ENCODE measurements at regions not wholly inside any gene's neighbourhood (a gene's known extent, or its start where the extent isn't known, plus 50 kb on each side); places are given as distances from the start of the nearest gene placed in this dataset.

GRCh38 chr13:99666146-99666805 lies 165.0 kb downstream of the TM9SF2 start:
- ChIA-PET POLR2A (no interaction called here), CTCF (no interaction called here)
- H3K4me3 Mint-ChIP-seq: no peak overlapping the region
- H3K9me3 Mint-ChIP-seq: no peaks in the 10 kb centered on the region
- H3K27me3 Mint-ChIP-seq (ENCODE audit: low read depth): no peaks in the 10 kb centered on the region; the same call in 1 of the 2 replicates
- no peak for TF ChIP-seq ZNF512 (CRISPR knock-in tag; IDR thresholded peaks at IDR 0.05; ENCODE audit: borderline replicate concordance)
- TF ChIP-seq STAT6 (CRISPR knock-in tag; conservative IDR thresholded peaks at IDR 0.05; ENCODE audit: low read depth): no peak
- TF ChIP-seq E2F4 (CRISPR knock-in tag; IDR thresholded peaks at IDR 0.05; ENCODE audit: borderline replicate concordance, low read depth): no peak
- TF ChIP-seq IRF1 (CRISPR knock-in tag; IDR thresholded peaks at IDR 0.05): no peak
- no peak for TF ChIP-seq SMAD4 (CRISPR knock-in tag; IDR thresholded peaks at IDR 0.05)
- no peak for TF ChIP-seq SOX15 (CRISPR knock-in tag; IDR thresholded peaks at IDR 0.05)
- no peak for TF ChIP-seq EMX1 (CRISPR knock-in tag; IDR thresholded peaks at IDR 0.05)
- TF ChIP-seq FOXJ3 (CRISPR knock-in tag; IDR thresholded peaks at IDR 0.05; ENCODE audit: borderline replicate concordance): no peak
- TF ChIP-seq NR1H2 (CRISPR knock-in tag; IDR thresholded peaks at IDR 0.05): no peak
- TF ChIP-seq HMGXB4 (CRISPR knock-in tag; IDR thresholded peaks at IDR 0.05): no peak
- no peak for TF ChIP-seq ZNF232 (CRISPR knock-in tag; IDR thresholded peaks at IDR 0.05)
- no peak for TF ChIP-seq CDX4 (CRISPR knock-in tag; IDR thresholded peaks at IDR 0.05; ENCODE audit: borderline replicate concordance)
- no peak for TF ChIP-seq ZNF671 (CRISPR knock-in tag; IDR thresholded peaks at IDR 0.05)
- peaks cover 61% of the 10 kb centered on the region for H3K4me1 Mint-ChIP-seq
- H3K36me3 Mint-ChIP-seq: no peaks in the 10 kb centered on the region
- H3K27ac Mint-ChIP-seq: no peak overlapping the region
- DNase-seq (ENCODE audit: low spot score) (no peak), ATAC-seq (no peak)

- no peak for DNase-seq (ENCODE audit: low spot score)
- Mint-ChIP-seq H3K36me3 (no peaks in the 10 kb centered on the region), H3K9me3 (no peaks in the 10 kb centered on the region), H3K27me3 (ENCODE audit: low read depth) (no peaks in the 10 kb centered on the region; the same call in 1 of the 2 replicates), H3K27ac (no peak overlapping the region), H3K4me1 (peaks cover 61% of the 10 kb centered on the region), H3K4me3 (no peak overlapping the region)
- ATAC-seq: no peak
- CTCF ChIA-PET: no interaction called here
- POLR2A ChIA-PET: no interaction called here
- TF ChIP-seq ERG (CRISPR knock-in tag; IDR thresholded peaks at IDR 0.05) (no peak), ZNF263 (CRISPR knock-in tag; IDR thresholded peaks at IDR 0.05; ENCODE audit: low read depth) (no peak), IRF2 (CRISPR knock-in tag; IDR thresholded peaks at IDR 0.05; ENCODE audit: borderline replicate concordance, low read depth) (no peak), ZNF317 (CRISPR knock-in tag; IDR thresholded peaks at IDR 0.05; ENCODE audit: borderline replicate concordance, low read depth) (no peak), CTCF (IDR thresholded peaks at IDR 0.05) (no peak), ZNF281 (CRISPR knock-in tag; IDR thresholded peaks at IDR 0.05) (no peak), NR3C1 (CRISPR knock-in tag; conservative IDR thresholded peaks at IDR 0.05; ENCODE audit: low read depth) (no peak)
Observed at GRCh38 chr13:99665711-99666110, 164.4 kb downstream of the TM9SF2 start.
